HCT116 (cell line): ENCODE measurements at regions not wholly inside any gene's neighbourhood (a gene's known extent, or its start where the extent isn't known, plus 50 kb on each side); places are given as distances from the start of the nearest gene placed in this dataset.

Experiments
- CBX3 ChIP-seq: IDR thresholded peaks from 2 replicates; pipeline ENCODE4 v1.6.1; 2012; ENCODE audit warnings: low read depth
- EGR1 ChIP-seq: IDR thresholded peaks from 2 replicates; pipeline ENCODE4 v1.6.1; 2012; ENCODE audit warnings: low read depth
- EZH2 ChIP-seq: fragments of 200-600 bp; sonication (generic); IDR thresholded peaks from 2 replicates; pipeline ENCODE4 v1.6.1; 2017; ENCODE audit warnings: antibody characterized with exemption, mixed run types
- EZH2phosphoT487 ChIP-seq: fragments of 200-600 bp; IDR thresholded peaks from 2 replicates; pipeline ENCODE4 v1.6.1; 2018; ENCODE audit warnings: antibody characterized with exemption, borderline replicate concordance
- JUND ChIP-seq: IDR thresholded peaks from 2 replicates; pipeline ENCODE4 v1.6.1; 2012
- POLR2A ChIP-seq: IDR thresholded peaks from 2 replicates; pipeline ENCODE4 v1.7.0; 2011; ENCODE audit warnings: borderline replicate concordance; ENCODE audit not compliant: insufficient read depth, insufficient read length; ENCODE audit errors: extremely low read depth
- POLR2AphosphoS5 ChIP-seq: IDR thresholded peaks from 2 replicates; pipeline ENCODE4 v1.6.1; 2011; ENCODE audit warnings: mild to moderate bottlenecking, low read depth, low read length, moderate library complexity
- RAD21 ChIP-seq: IDR thresholded peaks from 2 replicates; pipeline ENCODE4 v1.6.1; 2012; ENCODE audit warnings: low read depth, mild to moderate bottlenecking
- SP1 ChIP-seq: IDR thresholded peaks from 2 replicates; pipeline ENCODE4 v1.6.1; 2012; ENCODE audit warnings: low read depth
- SRF ChIP-seq: IDR thresholded peaks from 2 replicates; pipeline ENCODE4 v1.6.1; 2012; ENCODE audit warnings: low read depth
- TCF7L2 ChIP-seq: IDR thresholded peaks from 2 replicates; pipeline ENCODE4 v1.7.0; 2011; ENCODE audit warnings: borderline replicate concordance, inconsistent platforms; ENCODE audit not compliant: insufficient read depth, insufficient read length; ENCODE audit errors: extremely low read depth
- TF ChIP-seq, protein P1 (sequence below), 3 experiments: fragments of 200-600 bp in 1 of 3; sonication (generic) in 1 of 3; IDR thresholded peaks in 2 of 3; conservative IDR thresholded peaks in 1 of 3; 2 replicates each; pipeline ENCODE4 v1.5.1; 2012 to 2017; ENCODE audit warnings: low read depth in 2 of 3, low read length in 2 of 3, antibody characterized with exemption in 1 of 3, borderline replicate concordance in 1 of 3, control low read depth in 1 of 3, mild to moderate bottlenecking in 1 of 3, mixed read lengths in 1 of 3, mixed run types in 1 of 3, moderate library complexity in 1 of 3; ENCODE audit not compliant: insufficient read depth in 1 of 3
- TF ChIP-seq, protein P2 (sequence below): IDR thresholded peaks from 2 replicates; pipeline ENCODE4 v1.6.1; 2012

DNA sequence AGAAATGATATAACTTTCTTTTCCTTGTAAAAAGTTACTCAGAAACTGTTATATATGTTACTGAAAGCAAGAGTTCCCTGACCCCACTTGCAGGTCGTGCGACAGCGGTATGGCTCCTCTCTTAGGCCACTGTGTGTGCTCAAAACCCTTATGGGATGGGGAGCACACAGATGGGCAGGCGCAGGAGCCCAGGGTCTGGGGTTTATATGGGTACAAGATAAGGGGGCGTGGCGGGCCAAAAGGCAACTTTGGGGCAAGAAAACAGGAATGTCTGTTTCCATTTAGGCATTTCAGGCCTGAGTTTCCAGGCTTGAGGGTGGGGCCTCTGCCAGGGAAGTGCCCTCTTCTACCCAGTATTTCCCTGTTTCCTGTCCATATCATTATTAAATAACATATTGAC lies 736.5 kb downstream of the VGLL3 start:
- TF ChIP-seq POLR2AphosphoS5, result no peak
- no peak for TF ChIP-seq EZH2
- no peak for TF ChIP-seq POLR2A
- TF ChIP-seq CBX3, result no peak
- TF ChIP-seq TCF7L2, result no peak
- TF ChIP-seq, protein P1, sequence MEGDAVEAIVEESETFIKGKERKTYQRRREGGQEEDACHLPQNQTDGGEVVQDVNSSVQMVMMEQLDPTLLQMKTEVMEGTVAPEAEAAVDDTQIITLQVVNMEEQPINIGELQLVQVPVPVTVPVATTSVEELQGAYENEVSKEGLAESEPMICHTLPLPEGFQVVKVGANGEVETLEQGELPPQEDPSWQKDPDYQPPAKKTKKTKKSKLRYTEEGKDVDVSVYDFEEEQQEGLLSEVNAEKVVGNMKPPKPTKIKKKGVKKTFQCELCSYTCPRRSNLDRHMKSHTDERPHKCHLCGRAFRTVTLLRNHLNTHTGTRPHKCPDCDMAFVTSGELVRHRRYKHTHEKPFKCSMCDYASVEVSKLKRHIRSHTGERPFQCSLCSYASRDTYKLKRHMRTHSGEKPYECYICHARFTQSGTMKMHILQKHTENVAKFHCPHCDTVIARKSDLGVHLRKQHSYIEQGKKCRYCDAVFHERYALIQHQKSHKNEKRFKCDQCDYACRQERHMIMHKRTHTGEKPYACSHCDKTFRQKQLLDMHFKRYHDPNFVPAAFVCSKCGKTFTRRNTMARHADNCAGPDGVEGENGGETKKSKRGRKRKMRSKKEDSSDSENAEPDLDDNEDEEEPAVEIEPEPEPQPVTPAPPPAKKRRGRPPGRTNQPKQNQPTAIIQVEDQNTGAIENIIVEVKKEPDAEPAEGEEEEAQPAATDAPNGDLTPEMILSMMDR (IDR thresholded peaks at IDR 0.05 in 2 of 3, conservative IDR thresholded peaks at IDR 0.05 in 1 of 3; ENCODE audit: borderline replicate concordance in 1 of 3, insufficient read depth in 1 of 3, low read depth in 2 of 3, low read length in 2 of 3), result no peak
- TF ChIP-seq JUND, result no peak
- no peak for TF ChIP-seq EZH2phosphoT487
- TF ChIP-seq SP1, result no peak
- TF ChIP-seq EGR1, result no peak
- no peak for TF ChIP-seq SRF
- no peak for TF ChIP-seq RAD21
- TF ChIP-seq, protein P2, sequence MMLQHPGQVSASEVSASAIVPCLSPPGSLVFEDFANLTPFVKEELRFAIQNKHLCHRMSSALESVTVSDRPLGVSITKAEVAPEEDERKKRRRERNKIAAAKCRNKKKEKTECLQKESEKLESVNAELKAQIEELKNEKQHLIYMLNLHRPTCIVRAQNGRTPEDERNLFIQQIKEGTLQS, result no peak
